ENCODE measurements at regions not wholly inside any gene's neighbourhood (a gene's known extent, or its start where the extent isn't known, plus 50 kb on each side); places are given as distances from the start of the nearest gene placed in this dataset.

DNA sequence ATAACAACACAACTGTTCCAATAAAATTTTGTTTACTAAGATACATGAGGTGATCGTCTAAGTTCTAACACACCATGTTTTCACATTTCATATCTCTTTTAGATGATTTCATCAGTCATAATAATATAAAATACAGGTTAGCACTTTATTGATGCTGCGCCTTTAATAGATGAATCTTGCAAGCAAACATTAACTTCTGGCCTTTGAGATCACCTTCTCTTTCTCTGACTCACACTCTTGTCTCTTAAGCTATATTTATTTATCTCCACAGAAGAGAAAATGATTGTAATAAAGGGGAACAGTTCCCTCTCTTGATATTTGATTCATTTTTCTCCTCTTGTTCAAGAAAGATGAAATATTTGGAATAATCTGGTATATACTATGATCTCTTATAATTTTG, 603.3 kb upstream of the POU3F3 start:
- H3K27ac ChIP-seq, result no peak overlapping the region
- TF ChIP-seq, protein P1, sequence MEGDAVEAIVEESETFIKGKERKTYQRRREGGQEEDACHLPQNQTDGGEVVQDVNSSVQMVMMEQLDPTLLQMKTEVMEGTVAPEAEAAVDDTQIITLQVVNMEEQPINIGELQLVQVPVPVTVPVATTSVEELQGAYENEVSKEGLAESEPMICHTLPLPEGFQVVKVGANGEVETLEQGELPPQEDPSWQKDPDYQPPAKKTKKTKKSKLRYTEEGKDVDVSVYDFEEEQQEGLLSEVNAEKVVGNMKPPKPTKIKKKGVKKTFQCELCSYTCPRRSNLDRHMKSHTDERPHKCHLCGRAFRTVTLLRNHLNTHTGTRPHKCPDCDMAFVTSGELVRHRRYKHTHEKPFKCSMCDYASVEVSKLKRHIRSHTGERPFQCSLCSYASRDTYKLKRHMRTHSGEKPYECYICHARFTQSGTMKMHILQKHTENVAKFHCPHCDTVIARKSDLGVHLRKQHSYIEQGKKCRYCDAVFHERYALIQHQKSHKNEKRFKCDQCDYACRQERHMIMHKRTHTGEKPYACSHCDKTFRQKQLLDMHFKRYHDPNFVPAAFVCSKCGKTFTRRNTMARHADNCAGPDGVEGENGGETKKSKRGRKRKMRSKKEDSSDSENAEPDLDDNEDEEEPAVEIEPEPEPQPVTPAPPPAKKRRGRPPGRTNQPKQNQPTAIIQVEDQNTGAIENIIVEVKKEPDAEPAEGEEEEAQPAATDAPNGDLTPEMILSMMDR (conservative IDR thresholded peaks at IDR 0.05), result no peak

DNA sequence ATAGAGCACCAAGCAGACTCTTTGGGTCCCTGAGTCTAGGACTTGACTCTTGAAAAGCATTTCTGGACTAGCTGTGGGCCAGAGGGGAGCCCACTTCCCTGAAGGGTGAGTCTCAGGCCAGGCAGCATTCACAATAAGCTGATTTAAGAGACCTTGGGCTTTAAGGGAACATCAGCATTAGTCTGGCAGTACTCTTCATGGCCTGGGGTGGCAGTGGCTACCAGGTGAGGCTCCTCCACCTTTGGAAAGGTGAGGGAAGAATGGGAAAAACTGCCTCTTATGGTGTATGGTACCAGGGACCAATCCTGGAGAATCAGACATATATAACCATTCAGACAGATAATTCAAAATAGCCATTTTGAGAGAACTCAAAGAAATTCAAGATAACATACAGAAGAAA, 599.9 kb upstream of the POU3F3 start:
- TF ChIP-seq, protein P1 (conservative IDR thresholded peaks at IDR 0.05), result peak; percentile 15; the same call in 1 of the 2 replicates

DNA sequence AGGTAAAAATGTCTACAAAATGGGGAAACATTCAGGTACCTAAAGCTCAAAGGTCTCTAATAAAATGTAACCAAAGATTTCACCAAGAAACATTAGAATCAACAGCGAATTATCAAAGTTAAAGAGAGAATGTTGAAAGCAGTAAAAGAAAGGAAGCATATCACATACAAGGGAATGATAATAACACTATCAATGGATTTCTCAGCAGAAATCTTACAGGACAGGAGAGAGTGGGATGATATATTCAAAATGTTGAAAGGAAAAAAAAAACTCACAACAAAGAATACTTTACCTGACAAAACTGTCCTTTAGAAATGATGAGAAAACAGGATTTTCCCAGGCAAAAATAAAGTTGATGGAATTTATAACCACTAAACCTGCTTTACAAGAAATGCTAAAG, 591.2 kb upstream of the POU3F3 start:
- TF ChIP-seq, protein P1 (conservative IDR thresholded peaks at IDR 0.05), result no peak
- no peak overlapping the region for H3K27ac ChIP-seq

More for the DNA sequence above, 599.9 kb upstream of the POU3F3 start:
- no peak overlapping the region for H3K27ac ChIP-seq

DNA sequence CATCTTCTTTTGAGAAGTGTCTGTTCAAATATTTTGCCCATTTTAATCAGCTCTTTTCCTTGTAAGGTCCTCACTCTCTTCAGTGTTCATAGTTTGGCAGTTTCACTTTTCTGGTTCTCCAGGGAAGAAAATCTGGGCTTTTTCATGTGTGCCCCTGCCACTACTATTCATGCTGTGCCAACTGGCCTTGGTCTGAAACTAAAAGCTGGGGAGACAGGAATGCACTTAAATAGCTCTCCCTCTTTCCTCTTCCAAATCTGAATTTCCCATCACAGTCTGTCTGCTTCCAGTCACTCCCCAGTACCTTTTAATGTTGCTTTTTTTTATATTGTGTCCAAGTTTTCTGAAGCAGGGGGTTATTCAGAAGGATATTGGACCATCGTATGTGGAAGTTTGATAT, 574.3 kb upstream of the POU3F3 start:
- TF ChIP-seq, protein P1 (conservative IDR thresholded peaks at IDR 0.05), result no peak
- H3K27ac ChIP-seq, result no peak overlapping the region

DNA sequence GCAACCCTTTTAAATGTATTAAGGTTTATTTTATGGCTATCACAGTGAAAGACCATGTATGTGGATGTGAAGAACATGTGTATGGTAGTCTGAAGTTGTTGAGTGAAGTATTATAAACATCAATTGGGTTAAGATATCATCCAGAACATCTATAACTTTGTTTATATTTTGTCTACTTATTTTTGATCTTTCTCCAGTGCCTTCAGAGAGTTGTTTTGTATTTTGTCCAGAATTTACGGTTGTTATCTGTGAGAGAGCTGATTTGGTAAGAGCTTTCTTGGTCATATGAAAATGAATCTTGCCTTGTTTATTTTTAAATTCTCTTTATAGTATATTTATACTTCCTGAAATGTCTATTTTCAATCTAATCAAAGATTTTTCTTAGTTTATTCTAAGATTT, 573.7 kb upstream of the POU3F3 start:
- TF ChIP-seq, protein P1 (conservative IDR thresholded peaks at IDR 0.05), result no peak

DNA sequence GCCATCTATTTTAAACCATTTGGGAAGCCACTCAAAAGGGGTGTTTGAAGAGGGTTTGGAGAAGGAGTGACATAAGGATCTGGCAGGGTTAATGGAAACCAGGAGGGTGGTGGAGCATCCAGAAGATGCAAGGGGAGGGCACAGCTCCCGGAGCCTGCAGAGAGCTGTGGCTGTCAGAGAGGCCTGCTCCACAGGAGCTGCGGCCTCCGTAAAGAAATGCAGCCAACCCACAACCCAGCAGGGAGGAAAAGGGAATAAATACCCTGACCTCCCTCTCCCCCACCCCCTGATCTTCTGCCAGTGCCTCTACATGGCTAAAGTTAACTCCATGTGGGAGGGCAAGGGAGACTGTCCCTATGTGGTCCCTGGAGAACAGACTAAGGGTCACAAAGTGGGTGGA, 567.1 kb upstream of the POU3F3 start:
- no peak overlapping the region for H3K27ac ChIP-seq

More for the DNA sequence above, 573.7 kb upstream of the POU3F3 start:
- no peak overlapping the region for H3K27ac ChIP-seq

DNA sequence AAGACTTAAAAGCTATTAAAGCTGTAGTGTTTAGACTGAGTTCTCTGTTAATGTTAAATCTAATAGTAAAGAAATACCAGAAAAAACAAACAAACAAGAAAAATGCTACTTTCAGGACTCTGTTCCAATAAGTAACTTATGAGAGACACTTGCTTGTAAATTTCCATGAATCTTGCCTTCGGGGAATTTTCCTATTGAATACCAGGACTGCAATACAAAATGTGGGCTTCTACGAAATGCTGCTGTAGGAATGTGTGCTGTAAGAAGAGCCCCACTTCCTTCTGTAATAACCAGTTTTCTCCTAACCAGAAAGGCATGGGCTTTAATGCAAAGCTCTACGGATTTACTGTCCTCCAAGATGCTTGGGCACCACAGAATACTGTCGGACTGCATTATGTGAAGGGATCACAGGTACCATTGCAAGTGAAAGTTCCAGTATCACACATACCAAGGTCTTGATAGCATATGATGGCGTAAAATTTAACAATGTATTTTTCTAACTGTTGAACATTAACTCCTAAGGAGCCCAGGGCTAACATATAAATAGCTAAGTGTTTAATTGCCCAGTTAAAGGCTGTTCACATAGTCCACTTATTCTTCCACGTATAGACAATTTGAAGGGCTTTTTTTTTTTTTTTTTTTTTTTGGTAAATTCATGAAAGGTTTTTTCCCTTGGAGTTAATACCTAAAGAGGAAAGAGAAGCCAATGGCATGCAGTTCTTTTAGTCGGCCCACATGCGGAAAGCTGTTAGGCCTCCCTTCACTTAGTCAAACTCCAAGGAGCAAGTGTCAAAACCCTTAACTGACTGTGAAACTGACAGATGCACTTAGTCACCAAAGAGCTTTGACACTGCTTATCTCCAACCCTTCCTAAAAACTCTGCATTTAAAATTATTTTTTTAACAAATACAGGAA, 564.0 kb upstream of the POU3F3 start:
- TF ChIP-seq, protein P1 (conservative IDR thresholded peaks at IDR 0.05), result no peak
- no peak overlapping the region for H3K27ac ChIP-seq

More for the DNA sequence above, 567.1 kb upstream of the POU3F3 start:
- TF ChIP-seq, protein P1 (conservative IDR thresholded peaks at IDR 0.05), result no peak
